ENCODE measurements at regions not wholly inside any gene's neighbourhood (a gene's known extent, or its start where the extent isn't known, plus 50 kb on each side); places are given as distances from the start of the nearest gene placed in this dataset.

GRCh38 chr21:43322311-43322710, 104.6 kb downstream of the SIK1 start:
- TF ChIP-seq CTCF (conservative IDR thresholded peaks at IDR 0.05; ENCODE audit: low read depth, low read length) (no peak), EZH2 (IDR thresholded peaks at IDR 0.05; ENCODE audit: borderline replicate concordance, low read depth, low read length, poor library complexity, severe bottlenecking) (no peak)

Data from A673 (cell line).